HuH-7 (cell line): ENCODE measurements at regions not wholly inside any gene's neighbourhood (a gene's known extent, or its start where the extent isn't known, plus 50 kb on each side); places are given as distances from the start of the nearest gene placed in this dataset.

Source experiments
- DNase-seq: peaks from one replicate; pipeline ENCODE4 v3.0.0; 2011; ENCODE audit warnings: low spot score

- DNase-seq = no peak
Measured at GRCh38 chr17:72502371-72503341, 381.8 kb downstream of the SOX9 start.

GRCh38 chr17:72503556-72503955 is 382.7 kb downstream of the SOX9 start:
- no peak for DNase-seq

GRCh38 chr17:72504783-72505182 is 384.0 kb downstream of the SOX9 start:
- DNase-seq = no peak

- no peak for DNase-seq
Measured at GRCh38 chr17:72506773-72507172, 386.0 kb downstream of the SOX9 start.

- DNase-seq = no peak
Measured at GRCh38 chr17:72507370-72507769, 386.6 kb downstream of the SOX9 start.

- DNase-seq = no peak
Measured at GRCh38 chr17:72510351-72511016, 389.7 kb downstream of the SOX9 start.

GRCh38 chr17:72511242-72511641 is 390.4 kb downstream of the SOX9 start:
- no peak for DNase-seq

- DNase-seq = no peak
Measured at GRCh38 chr17:72511874-72512273, 391.1 kb downstream of the SOX9 start.

- no peak for DNase-seq
Measured at GRCh38 chr17:72512649-72513556, 392.1 kb downstream of the SOX9 start.

GRCh38 chr17:72514321-72514861 is 393.6 kb downstream of the SOX9 start:
- DNase-seq = no peak

- no peak for DNase-seq
Measured at GRCh38 chr17:72514891-72515290, 394.1 kb downstream of the SOX9 start.

- DNase-seq = no peak
Measured at GRCh38 chr17:72515291-72516065, 394.7 kb downstream of the SOX9 start.

- no peak for DNase-seq
Measured at GRCh38 chr17:72516772-72517399, 396.1 kb downstream of the SOX9 start.

GRCh38 chr17:72517413-72518158 is 396.8 kb downstream of the SOX9 start:
- DNase-seq = no peak

- DNase-seq = no peak
Measured at GRCh38 chr17:72518159-72518732, 397.4 kb downstream of the SOX9 start.

- DNase-seq = peak; percentile 67
Measured at GRCh38 chr17:72518753-72519597, 398.2 kb downstream of the SOX9 start.

GRCh38 chr17:72519598-72519936 is 398.7 kb downstream of the SOX9 start:
- DNase-seq = no peak

GRCh38 chr17:72520665-72521303 is 400.0 kb downstream of the SOX9 start:
- no peak for DNase-seq
